ENCODE measurements at regions not wholly inside any gene's neighbourhood (a gene's known extent, or its start where the extent isn't known, plus 50 kb on each side); places are given as distances from the start of the nearest gene placed in this dataset.

- DNase-seq, result no peak
Measured at GRCh38 chr11:122193457-122193856, 77.4 kb upstream of the BLID start.

GRCh38 chr11:122192634-122193255, 76.7 kb upstream of the BLID start:
- no peak for DNase-seq

GRCh38 chr11:122190768-122191167, 74.8 kb upstream of the BLID start:
- no peak for DNase-seq

GRCh38 chr11:122189229-122189628, 73.2 kb upstream of the BLID start:
- DNase-seq, result no peak

GRCh38 chr11:122187373-122188165, 71.6 kb upstream of the BLID start:
- no peak for DNase-seq

GRCh38 chr11:122186439-122187080, 70.5 kb upstream of the BLID start:
- no peak for DNase-seq

- DNase-seq, result no peak
Measured at GRCh38 chr11:122183933-122184332, 67.9 kb upstream of the BLID start.

- no peak for DNase-seq
Measured at GRCh38 chr11:122181893-122182292, 65.9 kb upstream of the BLID start.

GRCh38 chr11:122181372-122181771, 65.4 kb upstream of the BLID start:
- no peak for DNase-seq

- DNase-seq, result no peak
Measured at GRCh38 chr11:122179961-122180834, 64.2 kb upstream of the BLID start.

GRCh38 chr11:122178795-122179194, 62.8 kb upstream of the BLID start:
- DNase-seq, result no peak

- DNase-seq, result no peak
Measured at GRCh38 chr11:122177238-122177637, 61.2 kb upstream of the BLID start.

GRCh38 chr11:122176651-122177050, 60.6 kb upstream of the BLID start:
- no peak for DNase-seq

GRCh38 chr11:122175306-122175705, 59.3 kb upstream of the BLID start:
- no peak for DNase-seq

GRCh38 chr11:122173587-122173986, 57.6 kb upstream of the BLID start:
- no peak for DNase-seq

GRCh38 chr11:122173074-122173450, 57.0 kb upstream of the BLID start:
- DNase-seq, result no peak

- DNase-seq, result no peak
Measured at GRCh38 chr11:122172352-122173073, 56.5 kb upstream of the BLID start.

GRCh38 chr11:122170815-122171475, 54.9 kb upstream of the BLID start:
- DNase-seq, result no peak

GRCh38 chr11:122168218-122168617, 52.2 kb upstream of the BLID start:
- no peak for DNase-seq

GRCh38 chr11:122167100-122167499, 51.1 kb upstream of the BLID start:
- no peak for DNase-seq

- no peak for DNase-seq
Measured at GRCh38 chr11:122165607-122166371, 49.8 kb upstream of the BLID start.
